A673 (cell line): ENCODE measurements at regions not wholly inside any gene's neighbourhood (a gene's known extent, or its start where the extent isn't known, plus 50 kb on each side); places are given as distances from the start of the nearest gene placed in this dataset.

Experiments used
- BruUV-seq: library from RNA; stranded (reverse); fragments of 400-500 nt; replicated peaks from 2 replicates; lab custom pipeline; 2021; lab: Mats Ljungman, UMichigan
- CTCF ChIA-PET: fragments of 300-600 bp; sonication (Branson Sonifier 250); formaldehyde crosslinking; loops from one replicate; lab custom pipeline; 2022; ENCODE audit warnings: antibody characterized with exemption; lab: Charles Lee
- POLR2A ChIA-PET: fragments of 300-600 bp; sonication (Branson Sonifier 250); formaldehyde crosslinking; loops from one replicate; lab custom pipeline; 2022; ENCODE audit warnings: antibody characterized with exemption; ENCODE audit not compliant: low non-redundant PET; lab: Charles Lee
- DNase-seq: peaks from one replicate; pipeline ENCODE4 v3.0.0-alpha.2; 2015; ENCODE audit warnings: low spot score
- H3K27ac ChIP-seq: fragments of 200-600 bp; sonication (generic); 2 replicates; pipeline ENCODE4 v1.5.1; 2016; ENCODE audit warnings: mixed run types, low read depth, mild to moderate bottlenecking, mixed read lengths, antibody characterized with exemption, low read length; ENCODE audit not compliant: poor library complexity, severe bottlenecking
- H3K27me3 ChIP-seq: fragments of 200-600 bp; sonication (generic); replicated peaks from 2 replicates; pipeline ENCODE4 v1.6.1; 2017; ENCODE audit warnings: mixed run types, low read depth, mild to moderate bottlenecking, mixed read lengths, antibody characterized with exemption, low read length; ENCODE audit not compliant: insufficient read depth, poor library complexity
- H3K36me3 ChIP-seq: fragments of 200-600 bp; sonication (generic); 2 replicates; pipeline ENCODE4 v1.6.1; 2016; ENCODE audit warnings: mixed run types, mild to moderate bottlenecking, mixed read lengths, antibody characterized with exemption, low read length; ENCODE audit not compliant: insufficient read depth, poor library complexity, severe bottlenecking
- H3K4me1 ChIP-seq: fragments of 200-600 bp; sonication (generic); 2 replicates; pipeline ENCODE4 v1.6.1; 2017; ENCODE audit warnings: mixed run types, mild to moderate bottlenecking, mixed read lengths, antibody characterized with exemption, low read length; ENCODE audit not compliant: insufficient read depth, poor library complexity, severe bottlenecking
- H3K4me3 ChIP-seq: fragments of 200-600 bp; sonication (generic); 2 replicates; pipeline ENCODE4 v1.5.1; 2016; ENCODE audit warnings: low read depth, mixed run types, mild to moderate bottlenecking, mixed read lengths, low read length; ENCODE audit not compliant: poor library complexity, severe bottlenecking
- H3K9me3 ChIP-seq: fragments of 200-600 bp; sonication (generic); 2 replicates; pipeline ENCODE4 v1.6.1; 2016; ENCODE audit warnings: mixed run types, low read depth, mild to moderate bottlenecking, mixed read lengths, antibody characterized with exemption, low read length; ENCODE audit not compliant: poor library complexity, severe bottlenecking
- CTCF ChIP-seq: fragments of 300-800, 200-600 bp; sonication (generic); conservative IDR thresholded peaks from 2 replicates; pipeline ENCODE4 v1.5.1; 2017; ENCODE audit warnings: low read depth, mild to moderate bottlenecking, antibody characterized with exemption, low read length, moderate library complexity, mixed read lengths
- EZH2 ChIP-seq: fragments of 200-600 bp; sonication (generic); IDR thresholded peaks from 2 replicates; pipeline ENCODE4 v1.6.1; 2017; ENCODE audit warnings: borderline replicate concordance, low read depth, mild to moderate bottlenecking, mixed read lengths, antibody characterized with exemption, low read length; ENCODE audit not compliant: poor library complexity, severe bottlenecking
- intact Hi-C: fragments of 100-400 bp; cut with micrococcal nuclease; formaldehyde crosslinking; loops from one replicate; pipeline ENCODE4 v1.10.0; 2022; ENCODE audit not compliant: unreplicated experiment

- Histone ChIP-seq H3K4me3 (no peak overlapping the region), H3K9me3 (no peaks in the 10 kb centered on the region), H3K27ac (no peak overlapping the region), H3K27me3 (no peaks in the 10 kb centered on the region), H3K36me3 (no peaks in the 10 kb centered on the region), H3K4me1 (no peaks in the 10 kb centered on the region)
- no peak for TF ChIP-seq EZH2
- intact Hi-C loops = no loop called here
- DNase-seq = no peak
- BruUV-seq = no TSS peak
- ChIA-PET CTCF (no interaction called here), POLR2A (no interaction called here)
Observed at GRCh38 chr16:13780406-13781168, 139.4 kb upstream of the ERCC4 start.

GRCh38 chr16:13781169-13781564 is 138.8 kb upstream of the ERCC4 start:
- Histone ChIP-seq H3K27me3 (no peaks in the 10 kb centered on the region), H3K27ac (no peak overlapping the region), H3K9me3 (no peaks in the 10 kb centered on the region), H3K4me1 (no peaks in the 10 kb centered on the region), H3K36me3 (no peaks in the 10 kb centered on the region), H3K4me3 (no peak overlapping the region)
- intact Hi-C loops = no loop called here
- no TSS peak for BruUV-seq
- ChIA-PET POLR2A (no interaction called here), CTCF (no interaction called here)
- no peak for DNase-seq
- TF ChIP-seq EZH2 (no peak), CTCF (no peak)

- Histone ChIP-seq H3K27ac (no peak overlapping the region), H3K27me3 (no peaks in the 10 kb centered on the region), H3K4me1 (no peaks in the 10 kb centered on the region), H3K4me3 (no peak overlapping the region), H3K9me3 (no peaks in the 10 kb centered on the region), H3K36me3 (no peaks in the 10 kb centered on the region)
- BruUV-seq = no TSS peak
- DNase-seq = no peak
- POLR2A ChIA-PET = no interaction called here
- intact Hi-C loops = no loop called here
- TF ChIP-seq EZH2 (no peak), CTCF (no peak)
- CTCF ChIA-PET = no interaction called here
Observed at GRCh38 chr16:13781575-13782338, 138.2 kb upstream of the ERCC4 start.
